ACHN (cell line): ENCODE measurements at regions not wholly inside any gene's neighbourhood (a gene's known extent, or its start where the extent isn't known, plus 50 kb on each side); places are given as distances from the start of the nearest gene placed in this dataset.
A peak's percentile ranks its signal among the peaks of the same experiment; 100 is the strongest.
"Not testable (repeated sequence)": the region's sequence is repeated elsewhere in the genome, so short reads cannot be mapped to it uniquely, and the experiment has no call there.

Source experiments
- DNase-seq: peaks from one replicate; pipeline ENCODE4 v3.0.0-alpha.2; 2015
- in situ Hi-C: cut with HindIII; loops from 2 replicates; pipeline ENCODE4 v1.10.0; 2017; ENCODE audit warnings: low sequenced_read_pairs, low pct_ligation_motif_present, low pct_unique_long_range_greater_than_20kb

- DNase-seq: no peak
- in situ Hi-C loops: no loop called here
These were observed 121.6 kb upstream of the SDK1 start for GRCh38 chr7:3179456-3179855.

GRCh38 chr7:3180604-3181003 is 120.4 kb upstream of the SDK1 start:
- DNase-seq: no peak
- in situ Hi-C loops: no loop called here

- DNase-seq, in situ Hi-C loops: not testable (repeated sequence)
These were observed 119.0 kb upstream of the SDK1 start for GRCh38 chr7:3182055-3182454.

- in situ Hi-C loops: no loop called here
These were observed 113.5 kb upstream of the SDK1 start for GRCh38 chr7:3187444-3188040.

GRCh38 chr7:3188946-3189345 is 112.1 kb upstream of the SDK1 start:
- in situ Hi-C loops: no loop called here
- DNase-seq: no peak

More at GRCh38 chr7:3187444-3188040, 113.5 kb upstream of the SDK1 start:
- DNase-seq: no peak

GRCh38 chr7:3191548-3191947 is 109.5 kb upstream of the SDK1 start:
- in situ Hi-C loops: no loop called here
- no peak for DNase-seq

GRCh38 chr7:3192669-3193068 is 108.4 kb upstream of the SDK1 start:
- in situ Hi-C loops: no loop called here
- no peak for DNase-seq

- in situ Hi-C loops: no loop called here
- DNase-seq: peak; percentile 26
These were observed 107.5 kb upstream of the SDK1 start for GRCh38 chr7:3193379-3194120.

- in situ Hi-C loops: no loop called here
- DNase-seq: peak; percentile 100
These were observed 106.4 kb upstream of the SDK1 start for GRCh38 chr7:3194501-3195141.

- no peak for DNase-seq
- in situ Hi-C loops: no loop called here
These were observed 105.9 kb upstream of the SDK1 start for GRCh38 chr7:3195160-3195559.

- in situ Hi-C loops: no loop called here
- no peak for DNase-seq
These were observed 104.2 kb upstream of the SDK1 start for GRCh38 chr7:3196629-3197400.

GRCh38 chr7:3197567-3198213 is 103.4 kb upstream of the SDK1 start:
- in situ Hi-C loops: no loop called here
- DNase-seq: peak; percentile 87

- no peak for DNase-seq
- in situ Hi-C loops: no loop called here
These were observed 102.7 kb upstream of the SDK1 start for GRCh38 chr7:3198316-3198715.

GRCh38 chr7:3200504-3200903 is 100.5 kb upstream of the SDK1 start:
- DNase-seq: peak; percentile 81
- in situ Hi-C loops: no loop called here

- in situ Hi-C loops: no loop called here
- no peak for DNase-seq
These were observed 99.7 kb upstream of the SDK1 start for GRCh38 chr7:3201306-3201705.

- in situ Hi-C loops: no loop called here
- DNase-seq: no peak
These were observed 98.9 kb upstream of the SDK1 start for GRCh38 chr7:3201937-3202710.

- DNase-seq: no peak
These were observed 96.5 kb upstream of the SDK1 start for GRCh38 chr7:3204526-3204925.

GRCh38 chr7:3206101-3206500 is 95.0 kb upstream of the SDK1 start:
- in situ Hi-C loops: no loop called here
- DNase-seq: no peak

More at GRCh38 chr7:3204526-3204925, 96.5 kb upstream of the SDK1 start:
- in situ Hi-C loops: no loop called here
